Neuronal stem cell (in vitro differentiated cells): ENCODE measurements at regions not wholly inside any gene's neighbourhood (a gene's known extent, or its start where the extent isn't known, plus 50 kb on each side); places are given as distances from the start of the nearest gene placed in this dataset.
A peak's percentile ranks its signal among the peaks of the same experiment; 100 is the strongest.
"Not testable (repeated sequence)": the region's sequence is repeated elsewhere in the genome, so short reads cannot be mapped to it uniquely, and the experiment has no call there.

Source experiments
- DNase-seq: peaks from one replicate; pipeline ENCODE4 v3.0.0-alpha.2; 2013; ENCODE audit warnings: low spot score
- H2AFZ ChIP-seq: one replicate; pipeline ENCODE4 v1.6.1; 2013; ENCODE audit warnings: mild to moderate bottlenecking, low read length, inconsistent platforms
- H2AK5ac ChIP-seq: 2 replicates; pipeline ENCODE4 v1.6.1; 2013; ENCODE audit warnings: low read depth, mild to moderate bottlenecking, inconsistent platforms, low read length, moderate library complexity, mixed read lengths
- H2BK120ac ChIP-seq: 2 replicates; pipeline ENCODE4 v1.6.1; 2013; ENCODE audit warnings: low read depth, mild to moderate bottlenecking, inconsistent platforms, low read length, moderate library complexity, mixed read lengths
- H2BK12ac ChIP-seq: one replicate; pipeline ENCODE4 v1.6.1; 2013; ENCODE audit warnings: low read length, inconsistent platforms
- H2BK15ac ChIP-seq: 2 replicates; pipeline ENCODE4 v1.6.1; 2013; ENCODE audit warnings: mild to moderate bottlenecking, low read length, inconsistent platforms, mixed read lengths
- H2BK5ac ChIP-seq: one replicate; pipeline ENCODE4 v1.6.1; 2013; ENCODE audit warnings: inconsistent platforms, mild to moderate bottlenecking, low read length, moderate library complexity
- H3K14ac ChIP-seq: one replicate; pipeline ENCODE4 v1.6.1; 2013; ENCODE audit warnings: low read length, inconsistent platforms
- H3K18ac ChIP-seq: 2 replicates; pipeline ENCODE4 v1.6.1; 2013; ENCODE audit warnings: low read length, inconsistent platforms
- H3K23ac ChIP-seq: 2 replicates; pipeline ENCODE4 v1.6.1; 2013; ENCODE audit warnings: low read depth, mild to moderate bottlenecking, mixed read lengths, low read length, inconsistent platforms; ENCODE audit not compliant: poor library complexity
- H3K27ac ChIP-seq: replicated peaks from 3 replicates; pipeline ENCODE4 v1.5.1; 2013; ENCODE audit warnings: low read length, inconsistent platforms
- H3K27me3 ChIP-seq, 3 experiments: 2 replicates each; pipeline ENCODE4 v1.6.1; 2013; ENCODE audit warnings: low read length in 3 of 3, mild to moderate bottlenecking in 2 of 3, inconsistent platforms in 1 of 3, low read depth in 1 of 3, mixed read lengths in 1 of 3, moderate library complexity in 1 of 3; ENCODE audit not compliant: control insufficient read depth in 3 of 3, insufficient read depth in 3 of 3
- H3K36me3 ChIP-seq, 2 donors: replicated peaks in 1 of 2; 2 replicates each; pipeline ENCODE4 v1.6.1; 2013; ENCODE audit warnings: low read length in 2 of 2; ENCODE audit not compliant: control insufficient read depth in 2 of 2, insufficient read depth in 2 of 2
- H3K4ac ChIP-seq: 2 replicates; pipeline ENCODE4 v1.6.1; 2013; ENCODE audit warnings: inconsistent platforms, mild to moderate bottlenecking, low read length, moderate library complexity
- H3K4me1 ChIP-seq, 2 donors: 1 replicate in 1 of 2; 2 replicates in 1 of 2; pipeline ENCODE4 v1.6.1; 2013; ENCODE audit warnings: low read length in 2 of 2, low read depth in 1 of 2; ENCODE audit not compliant: control insufficient read depth in 2 of 2, insufficient read depth in 1 of 2
- H3K4me2 ChIP-seq: one replicate; pipeline ENCODE4 v1.6.1; 2013; ENCODE audit warnings: mild to moderate bottlenecking, low read length, inconsistent platforms; ENCODE audit not compliant: insufficient read depth, poor library complexity, severe bottlenecking
- H3K4me3 ChIP-seq, 2 donors: 2 replicates each; pipeline ENCODE4 v1.5.1; 2013; ENCODE audit warnings: low read length in 2 of 2, mild to moderate bottlenecking in 2 of 2, inconsistent platforms in 1 of 2, moderate library complexity in 1 of 2
- H3K79me1 ChIP-seq: one replicate; pipeline ENCODE4 v1.6.1; 2013; ENCODE audit warnings: low read depth, mild to moderate bottlenecking, inconsistent platforms, low read length, moderate library complexity
- H3K9ac ChIP-seq: one replicate; pipeline ENCODE4 v1.6.1; 2013; ENCODE audit warnings: mild to moderate bottlenecking, low read depth, low read length, inconsistent platforms; ENCODE audit not compliant: poor library complexity
- H3K9me3 ChIP-seq, 2 donors: replicated peaks in 1 of 2; 2 replicates each; pipeline versions ENCODE3 to v1.6.1; 2013; ENCODE audit warnings: low read length in 2 of 2, mild to moderate bottlenecking in 2 of 2, inconsistent platforms in 1 of 2, low read depth in 1 of 2, mixed read lengths in 1 of 2, moderate library complexity in 1 of 2; ENCODE audit not compliant: control insufficient read depth in 2 of 2, insufficient read depth in 1 of 2
- H4K8ac ChIP-seq: one replicate; pipeline ENCODE4 v1.6.1; 2013; ENCODE audit warnings: low read depth, mild to moderate bottlenecking, inconsistent platforms, low read length, moderate library complexity
- H4K91ac ChIP-seq: one replicate; pipeline ENCODE4 v1.6.1; 2013; ENCODE audit warnings: low read length, low read depth, mild to moderate bottlenecking, inconsistent platforms; ENCODE audit not compliant: poor library complexity
- WGBS, 2 donors: extraction: QIAGEN DNeasy Blood & Tissue Kit; methylation state at CpG; one replicate each; pipeline ENCODE4 v1.1.7; 2013; ENCODE audit warnings: missing lambda C conversion rate in 2 of 2, mixed read lengths in 1 of 2; ENCODE audit not compliant: insufficient read length in 2 of 2, insufficient replicate concordance in 1 of 2; ENCODE audit errors: extremely low coverage in 2 of 2; 5-methylcytosine and 5-hydroxymethylcytosine counted together

DNA sequence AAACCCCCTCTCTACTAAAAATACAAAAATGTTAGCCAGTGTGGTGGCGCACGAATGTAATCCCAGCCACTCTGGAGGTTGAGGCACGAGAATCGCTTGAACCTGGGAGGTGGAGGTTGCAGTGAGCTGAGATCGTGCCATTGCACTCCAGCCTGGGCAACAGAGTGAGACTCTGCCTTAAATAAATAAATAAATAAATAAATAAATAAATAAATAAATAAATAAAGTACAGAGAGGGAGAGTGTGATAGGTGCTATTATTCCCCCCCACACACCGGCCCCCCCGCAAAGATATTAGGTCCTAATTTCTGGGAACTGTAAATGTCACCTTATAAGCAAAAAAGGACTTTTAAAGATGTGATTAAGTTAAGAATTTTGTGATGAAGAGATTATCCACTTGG is 291.0 kb downstream of the CCER1 start:
- H2BK15ac ChIP-seq, H2AFZ ChIP-seq, H3K79me1 ChIP-seq, H3K27me3 ChIP-seq, H3K9ac ChIP-seq, H2BK12ac ChIP-seq, H3K27ac ChIP-seq, H2AK5ac ChIP-seq, H4K8ac ChIP-seq, H4K91ac ChIP-seq, H2BK120ac ChIP-seq, H3K4me3 ChIP-seq, H3K23ac ChIP-seq, H3K4me2 ChIP-seq, DNase-seq, H2BK5ac ChIP-seq, H3K36me3 ChIP-seq, H3K18ac ChIP-seq, H3K4ac ChIP-seq, H3K14ac ChIP-seq, H3K9me3 ChIP-seq, H3K4me1 ChIP-seq: not testable (repeated sequence)
- no CpG with 5 or more reads among the region's 7 CpGs for WGBS, 2 donors

DNA sequence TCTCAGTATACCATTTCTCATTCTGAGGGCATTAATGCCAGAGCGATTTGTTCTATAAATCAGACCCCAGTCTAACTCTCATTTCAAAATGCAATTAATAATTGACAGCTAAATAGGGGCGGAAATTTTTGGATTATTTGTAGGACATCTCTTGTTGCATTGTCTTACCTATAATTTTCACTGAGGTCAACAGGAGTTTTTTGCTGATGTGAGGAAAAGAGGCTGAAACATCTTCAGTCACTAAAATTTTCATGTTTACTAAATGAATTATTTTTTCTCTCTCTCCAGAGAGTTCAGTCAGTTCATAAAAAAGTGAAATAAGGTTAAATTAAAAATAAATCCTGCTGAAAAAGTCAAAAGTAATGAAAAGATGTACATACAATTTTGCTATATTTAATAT is 295.9 kb downstream of the CCER1 start:
- no peak overlapping the region for H4K8ac ChIP-seq
- no peaks in the 10 kb centered on the region for H3K4me1 ChIP-seq
- no peaks in the 10 kb centered on the region for H3K36me3 ChIP-seq
- no peak overlapping the region for H4K91ac ChIP-seq
- no peak overlapping the region for H3K14ac ChIP-seq
- WGBS, 2 donors = no CpG with 5 or more reads among the region's 2 CpGs
- no peaks in the 10 kb centered on the region for H3K9me3 ChIP-seq
- H2BK5ac ChIP-seq = no peak overlapping the region
- H2AK5ac ChIP-seq = no peak overlapping the region
- H3K23ac ChIP-seq = no peak overlapping the region
- no peak for DNase-seq
- no peaks in the 10 kb centered on the region for H3K27me3 ChIP-seq
- no peak overlapping the region for H3K4ac ChIP-seq
- no peak overlapping the region for H2BK12ac ChIP-seq
- no peak overlapping the region for H3K4me2 ChIP-seq
- H3K27ac ChIP-seq = no peak overlapping the region
- H3K18ac ChIP-seq = no peak overlapping the region
- no peak overlapping the region for H2AFZ ChIP-seq
- no peaks in the 10 kb centered on the region for H3K79me1 ChIP-seq
- H2BK15ac ChIP-seq = no peak overlapping the region
- H3K9ac ChIP-seq = no peak overlapping the region
- no peak overlapping the region for H3K4me3 ChIP-seq
- no peak overlapping the region for H2BK120ac ChIP-seq

DNA sequence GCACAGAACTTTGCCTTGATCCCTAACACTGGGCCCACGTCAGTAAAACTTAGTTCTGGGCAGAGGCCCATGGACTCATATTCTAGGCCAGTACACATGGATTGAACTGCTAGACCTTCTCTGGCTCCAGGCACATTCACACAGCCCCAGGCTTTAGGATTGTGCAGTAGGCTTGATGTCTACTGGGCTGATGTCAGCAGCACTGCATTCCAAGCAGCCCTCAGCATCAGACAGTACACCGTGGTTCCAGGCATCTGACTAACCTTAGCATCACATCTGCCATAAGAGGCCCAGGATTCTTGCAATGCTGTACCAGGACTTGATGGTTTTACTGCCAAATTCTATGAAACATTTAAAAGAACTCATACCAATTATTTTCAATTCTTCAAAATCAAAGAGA is 301.9 kb downstream of the CCER1 start:
- Histone ChIP-seq H3K27ac (no peak overlapping the region), H3K79me1 (no peaks in the 10 kb centered on the region), H3K27me3 (no peaks in the 10 kb centered on the region), H3K9me3 (no peaks in the 10 kb centered on the region), H3K4me1 (peaks cover 0 to 7% of the 10 kb centered on the region in 2 donors), H4K8ac (no peak overlapping the region), H2AK5ac (no peak overlapping the region), H2BK5ac (no peak overlapping the region), H3K36me3 (no peaks in the 10 kb centered on the region), H2AFZ (no peak overlapping the region), H3K4me3 (no peak overlapping the region), H4K91ac (no peak overlapping the region), H2BK12ac (no peak overlapping the region), H3K18ac (no peak overlapping the region), H3K4ac (no peak overlapping the region), H2BK120ac (no peak overlapping the region), H2BK15ac (no peak overlapping the region), H3K14ac (no peak overlapping the region), H3K23ac (no peak overlapping the region), H3K4me2 (no peak overlapping the region), H3K9ac (no peak overlapping the region)
- DNase-seq = no peak
- no CpG with 5 or more reads among the region's 2 CpGs for WGBS, 2 donors

DNA sequence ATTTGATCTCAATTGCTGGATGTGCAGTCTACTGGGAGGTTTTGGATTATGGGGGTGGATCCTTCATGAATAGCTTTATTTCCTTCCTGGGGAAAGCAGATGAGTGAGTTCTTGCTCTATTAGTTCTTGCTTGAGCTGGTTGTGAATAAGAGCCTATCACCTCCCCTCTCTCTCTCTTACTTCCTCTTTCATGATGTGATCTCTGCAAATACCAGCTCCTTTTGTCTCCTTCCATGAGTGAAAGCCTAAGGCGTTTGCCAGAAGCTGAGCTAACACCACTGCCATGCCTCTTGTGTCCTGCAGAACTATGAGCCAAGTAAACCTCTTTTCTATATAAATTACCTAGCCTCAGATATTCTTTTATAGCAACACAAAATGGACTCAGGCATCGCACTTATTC is 302.7 kb downstream of the CCER1 start:
- Histone ChIP-seq H3K4me3 (no peak overlapping the region), H3K4ac (no peak overlapping the region), H2BK120ac (no peak overlapping the region), H3K27me3 (no peaks in the 10 kb centered on the region), H3K18ac (no peak overlapping the region), H2BK15ac (no peak overlapping the region), H3K23ac (no peak overlapping the region), H2BK5ac (no peak overlapping the region), H3K9ac (no peak overlapping the region), H3K27ac (no peak overlapping the region), H4K91ac (no peak overlapping the region), H3K4me2 (no peak overlapping the region), H3K4me1 (peaks cover 0 to 7% of the 10 kb centered on the region in 2 donors), H2AFZ (peak overlapping the region; percentile 11), H3K9me3 (no peaks in the 10 kb centered on the region), H3K14ac (no peak overlapping the region), H4K8ac (no peak overlapping the region), H3K36me3 (no peaks in the 10 kb centered on the region), H2AK5ac (no peak overlapping the region), H2BK12ac (no peak overlapping the region), H3K79me1 (no peaks in the 10 kb centered on the region)
- WGBS, 2 donors = no CpG with 5 or more reads among the region's 2 CpGs
- DNase-seq = no peak
